Hypothalamus (tissue), 51 donors: ENCODE measurements at regions not wholly inside any gene's neighbourhood (a gene's known extent, or its start where the extent isn't known, plus 50 kb on each side); places are given as distances from the start of the nearest gene placed in this dataset.
"Not testable (repeated sequence)": the region's sequence is repeated elsewhere in the genome, so short reads cannot be mapped to it uniquely, and the experiment has no call there.

Experiments used
- DNase-seq, 51 donors: peaks; one replicate each; lab custom pipeline; 2025; lab: John Stamatoyannopoulos, UW

GRCh38 chr10:28354511-28354910, 51.6 kb upstream of the MPP7 start:
- DNase-seq = no peak

- no peak for DNase-seq
These were observed 52.5 kb upstream of the MPP7 start for GRCh38 chr10:28355376-28355775.

DNA sequence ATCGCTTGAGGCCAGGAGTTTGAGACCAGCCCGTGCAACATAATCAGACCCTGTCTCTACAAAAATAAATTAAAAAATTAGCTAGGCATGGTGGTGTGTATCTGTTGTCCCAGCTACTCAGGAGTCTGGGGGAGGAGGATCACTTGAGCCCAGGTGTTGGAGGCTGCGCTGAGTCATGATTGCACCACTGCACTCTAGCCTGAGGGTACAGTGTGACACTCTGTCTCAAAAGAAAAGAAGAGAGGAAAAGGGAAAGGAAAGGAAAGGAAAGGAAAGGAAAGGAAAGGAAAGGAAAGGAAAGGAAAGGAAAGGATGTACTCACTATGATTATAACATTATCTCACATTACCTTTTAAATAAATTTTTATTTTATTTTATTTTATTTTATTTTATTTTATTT, 56.5 kb upstream of the MPP7 start:
- no peak for DNase-seq

DNA sequence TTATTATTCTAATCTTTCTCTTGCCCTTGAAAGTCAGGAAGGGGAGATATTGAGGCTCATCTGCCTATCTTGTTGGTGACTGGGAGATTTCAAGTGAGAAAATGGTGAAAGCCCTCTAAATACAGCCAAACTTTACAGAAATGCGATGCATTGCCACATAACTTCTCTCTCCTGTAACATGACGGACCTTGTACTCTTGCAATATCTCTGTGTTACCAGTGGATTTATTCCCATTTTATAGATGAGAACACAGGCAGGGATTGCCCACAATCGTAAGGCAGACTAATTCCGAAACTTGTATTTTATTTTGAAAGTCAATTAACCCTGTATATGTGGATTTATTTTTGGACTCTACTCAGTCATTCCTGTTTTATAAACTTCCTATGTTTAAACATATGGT, 57.3 kb upstream of the MPP7 start:
- no peak for DNase-seq

GRCh38 chr10:28363376-28363775, 60.5 kb upstream of the MPP7 start:
- no peak for DNase-seq

DNA sequence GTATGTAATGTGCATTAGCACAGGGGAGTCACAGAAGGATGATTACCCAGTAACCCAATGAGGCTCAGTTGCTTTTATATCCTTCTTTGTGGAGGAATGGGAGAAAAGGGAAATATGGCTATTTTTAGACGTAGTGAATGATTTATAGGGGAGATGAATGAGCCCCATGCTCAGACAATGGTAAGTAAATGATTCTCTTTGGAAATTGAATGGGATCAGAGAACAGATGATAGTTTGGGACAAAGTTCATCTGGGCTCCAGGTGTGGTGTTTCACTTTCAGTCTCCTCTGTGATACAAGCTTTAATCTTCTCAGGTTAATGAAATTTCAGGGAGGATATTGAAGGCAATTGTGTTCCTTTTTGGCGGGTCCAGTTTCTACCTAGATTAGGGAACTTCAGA, 63.0 kb upstream of the MPP7 start:
- DNase-seq = no peak

GRCh38 chr10:28366994-28367393, 64.1 kb upstream of the MPP7 start:
- DNase-seq = no peak

DNA sequence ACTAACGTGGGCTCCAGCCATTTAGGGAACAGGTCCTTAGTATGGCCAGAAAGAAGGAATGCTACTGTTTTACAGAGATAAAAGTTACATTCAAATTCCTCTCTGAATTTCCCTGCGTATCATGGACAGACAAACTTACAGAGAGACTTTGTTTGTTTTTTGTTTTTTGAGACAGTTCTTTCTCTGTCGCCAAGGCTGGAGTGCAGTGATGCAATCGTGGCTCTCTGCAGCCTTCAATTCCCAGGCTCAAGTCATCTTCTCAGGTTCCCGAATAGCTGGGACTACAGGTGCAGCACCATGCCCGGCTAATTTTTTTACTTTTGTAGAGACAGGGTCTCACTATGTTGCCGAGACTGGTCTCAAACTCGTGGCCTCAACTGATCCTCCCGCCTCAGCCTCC, 64.5 kb upstream of the MPP7 start:
- DNase-seq = no peak

DNA sequence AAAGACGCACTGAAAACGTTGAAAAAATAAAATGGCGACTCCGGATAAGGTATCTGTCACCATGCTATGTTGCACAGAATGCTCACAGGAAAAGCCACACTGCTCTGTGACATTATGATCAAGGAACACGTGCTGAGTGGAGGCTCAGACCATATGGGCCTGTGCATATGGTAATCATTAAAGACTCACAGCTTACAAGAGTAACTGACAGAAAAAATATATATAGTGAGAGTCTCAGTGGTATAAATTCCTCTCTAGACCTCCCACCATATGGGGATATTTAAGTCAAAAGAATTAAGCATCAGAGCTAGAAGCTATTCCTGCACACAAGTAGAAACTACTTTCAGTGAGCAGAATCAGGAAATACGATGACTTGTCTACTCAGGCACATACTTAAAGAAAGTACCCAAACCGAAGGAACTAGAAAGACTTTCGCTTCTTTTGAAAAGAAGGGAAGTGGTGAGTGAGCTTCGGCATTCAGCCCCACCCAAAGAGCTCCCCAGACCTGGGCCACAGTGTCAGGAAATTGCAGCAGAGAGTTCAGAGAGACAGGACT, 65.1 kb upstream of the MPP7 start:
- peak in 1 of 51 donors; percentile 2 for DNase-seq

- DNase-seq = no peak
These were observed 67.4 kb upstream of the MPP7 start for GRCh38 chr10:28370107-28370835.

DNA sequence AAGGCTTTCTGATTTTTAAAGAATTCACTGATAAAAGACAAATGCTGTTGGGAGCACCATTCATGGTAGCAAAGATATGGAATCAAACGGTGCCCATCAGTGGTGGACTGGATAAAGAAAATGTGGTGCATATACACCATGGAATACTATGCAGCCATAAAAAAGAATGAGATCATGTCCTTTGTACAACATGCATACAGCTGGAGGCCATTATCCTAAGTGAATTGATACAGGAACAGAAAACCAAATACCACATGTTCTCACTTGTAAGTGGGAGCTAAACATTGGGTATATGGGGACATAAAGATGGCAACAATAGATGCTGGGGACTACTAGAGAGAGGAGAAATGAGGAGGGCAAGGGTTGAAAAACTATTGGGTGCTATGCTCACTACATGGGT, 68.8 kb upstream of the MPP7 start:
- DNase-seq = not testable (repeated sequence)

DNA sequence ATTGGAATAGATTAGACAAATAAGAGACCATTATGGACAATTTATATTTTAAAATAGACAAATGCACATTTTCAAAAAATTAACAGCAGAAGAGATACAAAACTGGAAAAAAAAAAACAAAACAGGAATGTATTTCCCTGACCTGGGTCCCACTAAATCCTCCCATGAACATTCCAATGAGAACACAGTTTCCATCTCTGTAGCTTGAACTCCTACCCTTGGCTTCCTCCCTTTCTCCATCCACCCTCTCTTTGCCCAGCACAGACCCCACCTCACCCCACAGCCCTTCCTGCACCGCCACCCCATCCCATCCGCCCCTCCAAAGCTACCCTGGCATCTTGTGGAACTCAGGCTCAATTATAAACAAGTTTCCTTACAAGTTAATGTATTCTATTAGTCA, 71.2 kb upstream of the MPP7 start:
- DNase-seq = no peak

GRCh38 chr10:28375399-28376354, 72.8 kb upstream of the MPP7 start:
- no peak for DNase-seq

DNA sequence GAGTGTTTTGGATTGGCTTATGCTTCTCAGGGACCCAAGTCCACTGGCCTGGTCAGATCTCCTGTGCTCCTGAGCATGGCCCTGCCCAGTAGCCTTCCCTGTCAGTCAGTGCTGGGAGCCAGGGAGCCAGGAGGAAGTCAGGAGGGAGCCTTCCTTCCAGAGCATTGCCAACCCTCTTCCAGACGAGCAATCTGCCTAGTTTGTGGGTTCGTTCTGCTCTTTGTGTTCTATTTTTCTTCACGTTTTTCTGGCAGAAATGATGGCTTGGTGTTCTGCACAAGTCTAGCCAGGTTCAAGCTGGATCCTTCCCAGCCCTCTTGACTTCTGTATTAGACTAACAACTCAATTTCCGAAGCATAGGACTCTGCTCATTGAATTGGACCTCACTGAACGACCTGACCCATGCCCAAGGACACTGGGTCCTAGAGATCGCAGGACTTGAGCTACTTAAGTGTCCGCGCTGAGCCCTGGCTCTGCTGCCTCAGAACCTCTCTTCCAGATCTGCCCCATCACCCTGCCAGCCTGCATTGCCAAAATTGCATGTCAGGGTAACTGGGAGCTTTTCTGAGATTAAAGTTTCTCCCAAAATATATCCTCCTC, 76.2 kb upstream of the MPP7 start:
- DNase-seq = no peak

GRCh38 chr10:28381466-28381865, 78.6 kb upstream of the MPP7 start:
- DNase-seq = no peak

DNA sequence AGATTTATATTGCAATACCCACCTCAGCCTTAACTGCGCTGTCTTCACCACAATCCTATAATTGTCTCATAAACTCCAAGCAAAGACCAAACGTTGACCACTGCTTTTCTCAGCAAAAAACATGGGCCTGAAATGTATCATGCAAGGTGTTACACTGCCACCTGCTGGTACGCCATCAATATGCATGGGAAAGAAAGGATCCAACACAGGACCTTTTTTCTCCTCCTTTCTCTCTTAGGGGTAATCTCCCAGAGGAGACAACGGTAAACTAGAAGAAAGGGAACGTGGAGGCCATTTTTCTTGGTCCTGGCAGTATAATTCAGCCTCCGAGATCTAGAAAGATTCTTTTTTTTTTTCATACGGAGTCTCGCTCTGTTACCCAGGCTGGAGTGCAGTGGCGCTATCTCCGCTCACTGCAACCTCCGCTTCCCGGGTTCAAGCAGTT, 79.1 kb upstream of the MPP7 start:
- DNase-seq = peak in 45 of 51 donors; percentile 2 to 89 (median 39)

- no peak for DNase-seq
These were observed 79.8 kb upstream of the MPP7 start for GRCh38 chr10:28382525-28383269.

- no peak for DNase-seq
These were observed 81.7 kb upstream of the MPP7 start for GRCh38 chr10:28384557-28384956.

DNA sequence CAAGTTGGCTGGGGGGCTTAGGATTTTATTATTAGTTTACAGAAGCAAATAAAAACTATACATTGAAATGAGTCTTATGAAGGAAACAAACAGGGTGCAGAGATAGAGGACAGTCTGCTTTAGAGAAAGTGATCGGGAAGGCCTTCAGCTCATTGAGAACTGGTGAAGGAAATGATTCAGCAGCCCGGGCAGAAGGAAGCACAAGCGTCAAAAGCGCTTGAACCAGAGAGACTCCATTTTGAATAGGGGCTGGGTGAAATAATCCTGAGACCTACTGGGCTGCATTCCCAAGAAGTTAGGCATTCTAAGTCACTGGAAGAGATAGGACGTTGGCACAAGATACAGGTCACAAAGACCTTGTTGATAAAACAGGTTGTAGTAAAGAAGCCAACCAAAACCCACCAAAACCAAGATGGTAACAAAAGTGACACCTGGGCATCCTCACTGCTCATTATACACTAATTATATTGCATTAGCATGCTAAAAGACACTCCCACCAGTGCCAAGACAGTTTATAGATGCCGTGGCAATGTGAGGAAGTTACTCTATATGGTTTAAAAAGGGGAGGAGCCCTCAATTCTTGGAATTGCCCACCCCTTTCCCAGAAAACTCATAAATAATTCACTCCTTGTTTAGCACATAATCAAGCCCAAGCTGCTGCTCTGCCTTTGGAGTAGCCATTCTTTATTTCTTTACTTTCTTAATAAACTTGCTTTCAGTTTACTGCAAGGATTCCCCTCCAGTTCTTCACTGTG, 83.1 kb upstream of the MPP7 start:
- no peak for DNase-seq

DNA sequence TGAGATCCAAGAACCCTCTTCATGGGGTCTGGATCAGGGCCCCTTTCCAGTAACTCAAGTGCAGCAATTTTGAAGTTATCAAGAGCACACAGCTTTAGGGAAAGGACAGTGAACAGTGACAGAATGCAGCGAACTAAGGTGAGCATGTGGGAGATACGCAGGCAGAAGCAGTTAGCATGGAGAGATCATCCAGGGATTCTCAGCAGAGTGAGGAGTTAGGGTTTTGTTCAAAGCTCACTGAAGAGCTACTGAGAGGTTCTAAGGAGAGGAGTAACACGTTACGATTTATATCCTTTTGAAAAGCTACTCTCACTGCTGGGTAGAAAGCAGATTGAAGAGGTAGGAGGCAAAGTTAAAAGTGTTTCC, 83.6 kb upstream of the MPP7 start:
- no peak for DNase-seq
